Activated CD4-positive, alpha-beta memory T cell treated with anti-CD3 and anti-CD28 coated beads for 36 hours (primary cell): ENCODE measurements at regions not wholly inside any gene's neighbourhood (a gene's known extent, or its start where the extent isn't known, plus 50 kb on each side); places are given as distances from the start of the nearest gene placed in this dataset.

Source experiments
- CTCF ChIA-PET: fragments of 350-600 bp; sonication (Branson Sonifier 250); formaldehyde crosslinking; loops from one replicate; lab custom pipeline; 2021; ENCODE audit warnings: antibody characterized with exemption, inconsistent platforms; lab: Charles Lee
- POLR2A ChIA-PET: fragments of 350-600 bp; sonication (Branson Sonifier 250); formaldehyde crosslinking; loops from one replicate; lab custom pipeline; 2021; ENCODE audit warnings: antibody characterized with exemption; lab: Charles Lee
- DNase-seq: peaks from one replicate; pipeline ENCODE4 v3.0.0-alpha.2; 2020
- H3K27ac Mint-ChIP-seq: one replicate; pipeline ENCODE4 v1.8.0; 2021; ENCODE audit warnings: mixed read lengths
- H3K27me3 Mint-ChIP-seq: one replicate; pipeline ENCODE4 v1.8.0; 2021; ENCODE audit warnings: mixed read lengths
- H3K36me3 Mint-ChIP-seq: one replicate; pipeline ENCODE4 v1.8.0; 2021; ENCODE audit warnings: mixed read lengths
- H3K4me1 Mint-ChIP-seq: one replicate; pipeline ENCODE4 v1.8.0; 2021; ENCODE audit warnings: low read depth, mixed read lengths
- H3K4me3 Mint-ChIP-seq: one replicate; pipeline ENCODE4 v1.8.0; 2021; ENCODE audit warnings: mild to moderate bottlenecking, mixed read lengths
- H3K9me3 Mint-ChIP-seq: one replicate; pipeline ENCODE4 v1.8.0; 2021; ENCODE audit warnings: mixed read lengths
- intact Hi-C: fragments of 100-400 bp; cut with micrococcal nuclease; formaldehyde crosslinking; loops from one replicate; pipeline ENCODE4 v1.15.1; 2023

DNA sequence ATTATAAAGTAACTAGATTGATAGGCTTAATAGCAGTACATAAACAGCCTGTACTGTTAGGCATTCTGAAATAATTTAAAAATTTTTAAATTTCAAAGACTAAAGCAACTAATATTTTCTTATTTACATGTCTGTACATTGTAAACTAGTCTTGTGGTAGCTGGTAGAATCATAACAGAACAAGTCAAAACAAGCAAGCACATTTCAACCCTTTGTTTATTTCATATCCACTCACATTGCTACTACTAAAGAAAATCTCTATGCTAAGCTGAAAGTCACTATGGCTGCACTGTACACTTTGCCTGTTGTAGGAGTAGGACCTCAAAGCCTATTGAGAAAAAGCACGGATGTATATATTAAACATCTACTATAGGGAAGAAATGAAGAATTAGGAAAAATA lies 738.2 kb upstream of the ADGRL4 start:
- no peaks in the 10 kb centered on the region for H3K4me1 Mint-ChIP-seq
- no peaks in the 10 kb centered on the region for H3K27me3 Mint-ChIP-seq
- POLR2A ChIA-PET, result no interaction called here
- peaks cover 9% of the 10 kb centered on the region for H3K9me3 Mint-ChIP-seq
- CTCF ChIA-PET, result no interaction called here
- no peaks in the 10 kb centered on the region for H3K36me3 Mint-ChIP-seq
- no peak overlapping the region for H3K4me3 Mint-ChIP-seq
- H3K27ac Mint-ChIP-seq, result no peak overlapping the region
- no peak for DNase-seq
- intact Hi-C loops, result no loop called here

DNA sequence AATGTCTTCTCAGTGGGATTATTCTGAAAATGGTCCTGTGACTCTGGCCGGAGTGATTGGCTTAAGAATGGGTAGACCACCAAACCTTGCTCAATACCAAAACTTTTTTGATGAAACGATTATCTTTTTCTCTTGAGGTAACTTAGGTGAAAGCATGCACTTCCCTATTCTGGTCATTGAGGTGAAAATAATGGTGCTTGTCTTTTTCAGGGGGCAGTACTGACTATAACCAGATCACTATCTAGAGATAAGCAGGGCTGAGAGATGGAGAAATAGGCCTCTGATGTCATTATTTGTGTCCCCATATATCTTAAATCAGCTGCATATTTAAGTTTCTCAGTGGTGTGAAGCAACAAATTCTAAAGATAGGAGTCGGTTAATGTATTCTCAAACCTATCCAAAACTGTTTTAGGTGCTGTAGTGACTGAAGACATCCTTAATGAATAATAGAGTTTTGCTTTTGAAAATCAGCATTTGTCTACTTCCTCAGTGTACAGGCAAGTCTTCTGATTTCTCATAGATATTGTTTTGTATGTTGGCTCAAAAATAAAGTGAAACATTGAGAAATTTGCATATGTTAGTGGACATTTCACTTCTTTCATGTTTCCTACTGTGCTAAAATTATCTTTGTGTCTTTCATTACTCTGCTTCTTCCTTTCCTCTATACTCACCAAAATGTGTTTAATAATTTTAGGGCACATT lies 735.3 kb upstream of the ADGRL4 start:
- Mint-ChIP-seq H3K36me3 (no peaks in the 10 kb centered on the region), H3K27me3 (no peaks in the 10 kb centered on the region), H3K9me3 (peaks cover 2% of the 10 kb centered on the region), H3K4me3 (no peak overlapping the region), H3K27ac (no peak overlapping the region), H3K4me1 (no peaks in the 10 kb centered on the region)
- DNase-seq, result no peak
- ChIA-PET CTCF (no interaction called here), POLR2A (no interaction called here)
- intact Hi-C loops, result no loop called here

DNA sequence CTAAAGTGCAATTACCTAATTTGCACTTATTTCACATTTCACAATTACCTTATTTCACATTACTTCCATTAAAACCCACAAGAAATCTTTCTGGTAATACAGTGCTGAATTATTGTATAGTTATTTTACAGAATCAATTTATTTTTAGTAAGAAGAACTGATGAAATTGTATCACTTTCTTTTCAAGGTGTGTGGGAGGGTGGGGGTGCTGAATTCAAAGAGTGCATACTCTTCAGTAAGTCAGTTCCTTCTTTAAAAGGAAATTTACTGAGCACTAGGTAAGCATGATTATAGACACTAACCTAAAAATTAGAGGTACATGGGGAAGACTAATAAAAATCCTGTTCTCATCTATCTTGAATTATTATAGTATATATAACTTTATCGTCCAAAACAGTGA lies 731.6 kb upstream of the ADGRL4 start:
- Mint-ChIP-seq H3K27me3 (no peaks in the 10 kb centered on the region), H3K27ac (no peak overlapping the region), H3K9me3 (peaks cover 4% of the 10 kb centered on the region), H3K4me1 (no peaks in the 10 kb centered on the region), H3K36me3 (no peaks in the 10 kb centered on the region), H3K4me3 (no peak overlapping the region)
- ChIA-PET CTCF (no interaction called here), POLR2A (no interaction called here)
- DNase-seq, result no peak
- intact Hi-C loops, result no loop called here

DNA sequence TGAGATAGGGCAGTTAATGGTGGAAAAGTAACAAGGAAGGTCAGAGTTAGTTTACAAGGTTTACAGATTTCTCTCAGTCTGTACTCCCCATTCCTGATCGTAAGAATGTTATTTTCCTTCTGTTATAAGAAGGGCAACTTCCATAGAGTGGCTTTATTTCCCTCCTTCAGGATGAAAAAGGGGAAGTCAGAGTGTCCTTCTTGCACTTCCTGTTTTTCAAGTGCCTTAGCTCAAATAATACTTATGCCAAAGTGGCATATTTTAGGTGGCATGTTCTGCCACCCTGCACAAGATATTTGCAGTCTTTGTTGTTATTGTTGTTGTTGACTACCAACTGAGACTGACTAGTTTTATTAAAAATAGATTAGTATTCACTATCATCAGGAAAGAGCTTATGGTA lies 730.7 kb upstream of the ADGRL4 start:
- Mint-ChIP-seq H3K4me3 (no peak overlapping the region), H3K9me3 (peaks cover 4% of the 10 kb centered on the region), H3K4me1 (no peaks in the 10 kb centered on the region), H3K36me3 (no peaks in the 10 kb centered on the region), H3K27me3 (no peaks in the 10 kb centered on the region), H3K27ac (no peak overlapping the region)
- ChIA-PET POLR2A (no interaction called here), CTCF (no interaction called here)
- intact Hi-C loops, result no loop called here
- DNase-seq, result no peak

DNA sequence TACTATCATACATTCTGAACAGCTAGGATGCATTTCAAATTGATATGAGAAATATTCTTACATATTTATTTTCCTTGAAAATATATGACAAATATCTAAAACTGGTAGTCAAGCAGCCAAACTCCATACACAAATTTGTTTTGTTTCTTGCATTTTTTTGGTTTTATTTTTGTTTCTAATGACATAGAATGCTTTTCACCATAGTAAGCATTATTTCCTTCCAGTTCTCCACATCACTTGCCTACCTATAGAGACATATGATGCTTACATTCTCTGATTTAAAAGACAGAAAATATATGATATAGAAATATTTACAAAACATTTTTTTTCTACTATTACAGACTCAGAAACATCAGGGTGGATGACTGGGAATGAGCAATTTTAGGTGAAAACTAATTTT lies 726.4 kb upstream of the ADGRL4 start:
- Mint-ChIP-seq H3K9me3 (peaks cover 3% of the 10 kb centered on the region), H3K36me3 (no peaks in the 10 kb centered on the region), H3K27me3 (no peaks in the 10 kb centered on the region), H3K4me3 (no peak overlapping the region), H3K4me1 (no peaks in the 10 kb centered on the region), H3K27ac (no peak overlapping the region)
- intact Hi-C loops, result no loop called here
- CTCF ChIA-PET, result no interaction called here
- POLR2A ChIA-PET, result no interaction called here
- DNase-seq, result no peak

DNA sequence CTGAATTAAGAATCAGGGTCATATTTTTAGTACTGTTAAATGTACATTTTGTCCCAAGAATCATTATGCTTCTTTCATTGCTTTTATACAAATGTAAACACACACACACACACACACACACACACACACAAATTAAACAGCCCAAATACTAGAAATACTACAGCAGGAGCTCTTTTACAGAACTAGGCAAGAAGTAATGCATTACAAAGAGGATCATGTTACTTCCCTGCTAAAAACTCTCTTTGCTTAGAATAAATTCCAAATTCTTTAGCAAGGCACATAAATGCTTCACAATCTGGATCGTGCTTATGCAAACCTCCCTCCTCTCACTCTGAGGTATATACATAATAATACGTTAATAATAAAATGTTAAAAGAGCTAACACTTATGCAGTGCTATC lies 720.4 kb upstream of the ADGRL4 start:
- POLR2A ChIA-PET, result no interaction called here
- H3K9me3 Mint-ChIP-seq, result peaks cover 4% of the 10 kb centered on the region

DNA sequence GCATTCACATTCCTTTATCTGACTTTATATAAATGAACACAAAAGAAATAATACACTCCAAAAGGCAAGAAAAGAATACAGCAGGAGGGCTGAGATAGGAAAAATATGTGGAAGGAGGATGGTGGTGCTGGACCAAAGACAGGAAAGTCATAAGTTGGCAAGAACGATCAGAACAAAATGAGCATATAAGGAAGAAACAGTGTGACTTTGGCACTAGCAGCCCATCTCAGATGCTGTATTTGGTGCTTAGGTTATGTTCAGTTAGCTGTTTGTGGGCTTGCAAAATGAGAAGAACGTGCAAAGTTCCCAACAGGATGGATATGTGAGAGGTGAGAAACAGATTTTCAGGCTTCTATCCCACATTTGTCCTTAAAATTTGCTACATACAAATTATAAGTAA lies 719.8 kb upstream of the ADGRL4 start:
- no peaks in the 10 kb centered on the region for H3K36me3 Mint-ChIP-seq
- peaks cover 4% of the 10 kb centered on the region for H3K9me3 Mint-ChIP-seq
- H3K4me1 Mint-ChIP-seq, result no peaks in the 10 kb centered on the region
- CTCF ChIA-PET, result no interaction called here
- DNase-seq, result no peak
- no peak overlapping the region for H3K4me3 Mint-ChIP-seq
- no peak overlapping the region for H3K27ac Mint-ChIP-seq
- intact Hi-C loops, result no loop called here
- no peaks in the 10 kb centered on the region for H3K27me3 Mint-ChIP-seq
- POLR2A ChIA-PET, result no interaction called here

More for the DNA sequence above, 720.4 kb upstream of the ADGRL4 start:
- DNase-seq, result no peak
- H3K4me3 Mint-ChIP-seq, result no peak overlapping the region
- no peaks in the 10 kb centered on the region for H3K36me3 Mint-ChIP-seq
- intact Hi-C loops, result no loop called here
- H3K4me1 Mint-ChIP-seq, result no peaks in the 10 kb centered on the region
- no peaks in the 10 kb centered on the region for H3K27me3 Mint-ChIP-seq
- CTCF ChIA-PET, result no interaction called here
- no peak overlapping the region for H3K27ac Mint-ChIP-seq

DNA sequence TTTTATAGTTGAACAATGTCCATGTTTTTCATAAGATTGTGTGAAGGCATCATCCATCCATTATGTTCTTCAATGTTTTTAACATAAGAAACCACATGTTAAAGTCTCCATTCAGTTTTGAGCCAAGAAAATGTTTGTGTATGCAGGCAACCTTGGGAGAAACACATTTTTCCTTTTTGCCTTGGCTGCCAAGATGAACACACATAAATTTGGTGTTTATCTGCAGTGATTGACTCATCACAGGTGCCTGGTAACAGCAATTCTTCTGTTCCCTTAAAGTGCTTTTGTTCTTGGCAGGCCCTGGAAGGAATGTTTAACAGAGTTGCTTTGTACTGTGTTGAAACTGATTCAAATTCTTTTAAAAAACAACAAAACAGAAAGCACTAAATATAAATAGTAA lies 709.9 kb upstream of the ADGRL4 start:
- CTCF ChIA-PET, result no interaction called here
- no peak for DNase-seq
- Mint-ChIP-seq H3K27me3 (no peaks in the 10 kb centered on the region), H3K4me3 (no peak overlapping the region), H3K36me3 (no peaks in the 10 kb centered on the region), H3K9me3 (peaks cover 11% of the 10 kb centered on the region), H3K27ac (no peak overlapping the region), H3K4me1 (no peaks in the 10 kb centered on the region)
- POLR2A ChIA-PET, result no interaction called here
- intact Hi-C loops, result no loop called here

DNA sequence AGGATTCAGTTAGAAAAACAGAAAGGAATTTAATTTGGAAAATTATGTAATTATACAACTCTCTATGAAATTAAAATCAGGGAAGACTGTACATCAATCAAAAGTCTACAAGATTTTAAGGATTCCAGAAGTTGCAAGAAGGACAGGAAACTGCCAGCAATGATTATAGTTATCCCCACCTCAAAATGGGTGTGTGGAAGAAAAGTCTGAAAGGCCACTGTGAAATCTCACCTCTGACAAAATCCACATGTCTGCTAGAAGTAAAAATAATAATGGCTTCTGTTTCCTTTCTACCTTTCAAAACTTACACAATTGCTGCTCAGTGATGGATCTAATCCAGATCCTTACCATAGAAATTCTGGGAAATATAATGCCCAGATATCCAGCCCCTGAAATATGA lies 708.1 kb upstream of the ADGRL4 start:
- H3K4me1 Mint-ChIP-seq, result no peaks in the 10 kb centered on the region
- H3K27ac Mint-ChIP-seq, result no peak overlapping the region
- H3K4me3 Mint-ChIP-seq, result no peak overlapping the region
- H3K27me3 Mint-ChIP-seq, result no peaks in the 10 kb centered on the region
- POLR2A ChIA-PET, result no interaction called here
- DNase-seq, result no peak
- CTCF ChIA-PET, result no interaction called here
- peaks cover 4% of the 10 kb centered on the region for H3K9me3 Mint-ChIP-seq
- H3K36me3 Mint-ChIP-seq, result no peaks in the 10 kb centered on the region
- intact Hi-C loops, result no loop called here

DNA sequence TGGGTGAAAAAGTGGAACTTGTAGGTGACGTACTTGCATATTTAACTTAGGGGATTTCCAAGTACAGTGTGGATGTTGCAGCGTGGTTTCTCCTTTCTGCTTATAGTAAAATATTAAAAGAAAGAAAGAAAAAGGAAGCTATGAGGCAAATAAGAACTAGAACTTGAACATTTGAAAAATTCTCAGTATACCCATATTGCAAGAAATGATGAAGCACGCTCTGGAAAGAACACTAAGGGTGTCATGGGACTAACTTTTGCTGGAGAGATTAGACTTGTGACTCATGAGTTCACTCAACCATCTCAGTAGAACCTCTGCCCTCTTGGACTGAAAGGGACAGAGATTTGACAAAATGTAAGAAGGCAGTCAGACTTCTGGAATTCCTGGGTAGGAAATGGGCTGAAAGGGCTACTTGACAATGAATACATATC lies 704.5 kb upstream of the ADGRL4 start:
- no peaks in the 10 kb centered on the region for H3K27me3 Mint-ChIP-seq
- CTCF ChIA-PET, result no interaction called here
- no peaks in the 10 kb centered on the region for H3K36me3 Mint-ChIP-seq
- intact Hi-C loops, result no loop called here
- no peaks in the 10 kb centered on the region for H3K9me3 Mint-ChIP-seq
- no peak overlapping the region for H3K27ac Mint-ChIP-seq
- H3K4me3 Mint-ChIP-seq, result no peak overlapping the region
- no peak for DNase-seq
- POLR2A ChIA-PET, result no interaction called here
- no peaks in the 10 kb centered on the region for H3K4me1 Mint-ChIP-seq

DNA sequence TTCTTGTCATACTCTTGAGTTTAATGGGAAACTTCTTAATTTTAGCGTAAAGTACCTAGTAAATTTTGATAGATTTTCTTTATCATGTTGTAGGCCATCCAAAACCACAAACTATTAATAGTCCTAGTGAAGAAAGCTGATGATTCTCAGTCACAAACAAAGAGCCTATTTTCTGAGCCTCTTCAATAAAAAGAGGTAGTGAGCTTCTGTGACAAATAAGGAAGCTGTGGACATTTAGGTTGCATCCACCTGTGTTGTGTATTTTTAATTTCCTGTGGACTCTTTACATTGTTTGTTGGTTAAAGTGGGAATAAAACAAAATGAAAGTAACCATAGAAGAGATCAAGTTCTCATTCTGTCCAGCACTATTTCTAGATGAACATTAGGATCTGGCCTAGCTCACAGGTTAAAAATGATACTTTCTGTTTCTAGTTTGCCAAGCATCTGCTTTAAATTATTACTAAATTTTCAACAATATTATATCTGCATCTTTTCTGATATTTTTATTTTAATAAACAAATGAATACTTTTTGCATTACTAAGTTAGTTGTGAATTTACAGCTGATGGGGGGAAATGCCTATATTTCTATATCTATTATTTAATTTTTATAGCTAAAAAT lies 702.2 kb upstream of the ADGRL4 start:
- intact Hi-C loops, result no loop called here
- Mint-ChIP-seq H3K4me3 (no peak overlapping the region), H3K36me3 (no peaks in the 10 kb centered on the region), H3K27ac (no peak overlapping the region), H3K4me1 (no peaks in the 10 kb centered on the region), H3K27me3 (no peaks in the 10 kb centered on the region), H3K9me3 (no peaks in the 10 kb centered on the region)
- DNase-seq, result no peak
- CTCF ChIA-PET, result no interaction called here
- POLR2A ChIA-PET, result no interaction called here

DNA sequence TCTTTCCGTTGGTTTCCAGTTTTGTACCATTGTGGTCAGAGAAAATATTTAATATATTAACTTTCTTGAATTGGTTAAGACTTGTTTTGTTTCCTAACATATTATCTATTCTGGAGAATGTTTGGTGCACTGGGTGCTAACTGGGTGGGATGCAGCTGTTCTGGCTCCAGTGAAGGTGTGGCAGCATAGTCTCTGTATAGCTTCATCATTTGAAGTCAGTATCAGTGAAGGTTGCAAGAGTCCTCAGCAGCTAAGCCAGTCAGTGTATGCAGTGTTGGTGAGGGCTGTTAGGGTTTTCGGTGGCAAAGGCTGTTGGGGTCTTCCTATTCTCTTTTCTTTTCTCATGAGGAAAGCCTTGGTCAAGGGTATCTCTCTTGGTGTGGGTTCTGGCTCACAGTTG lies 698.7 kb upstream of the ADGRL4 start:
- ChIA-PET CTCF (no interaction called here), POLR2A (no interaction called here)
- no peaks in the 10 kb centered on the region for H3K4me1 Mint-ChIP-seq
- DNase-seq, result no peak
- intact Hi-C loops, result no loop called here
- H3K27ac Mint-ChIP-seq, result no peak overlapping the region
- H3K4me3 Mint-ChIP-seq, result no peak overlapping the region
- H3K27me3 Mint-ChIP-seq, result no peaks in the 10 kb centered on the region
- H3K9me3 Mint-ChIP-seq, result peaks cover 7% of the 10 kb centered on the region
- no peaks in the 10 kb centered on the region for H3K36me3 Mint-ChIP-seq

DNA sequence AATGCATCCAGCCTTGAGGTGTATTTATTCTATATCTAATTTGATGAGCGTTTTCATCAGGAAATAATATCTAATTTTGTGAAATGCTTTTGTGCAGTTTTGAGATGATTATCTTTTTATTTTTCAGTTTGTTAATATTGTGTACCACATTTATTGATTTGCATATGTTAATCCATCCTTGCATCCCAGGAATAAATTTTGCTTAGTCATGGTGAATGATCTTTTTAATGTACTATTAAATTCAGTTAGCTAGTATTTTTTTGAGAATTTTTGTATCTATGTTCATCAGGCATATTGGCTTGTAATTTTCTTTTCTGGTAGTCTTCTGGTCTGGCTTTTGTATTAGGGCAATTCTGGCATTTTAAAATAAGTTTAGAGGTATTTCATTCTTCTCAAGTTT lies 697.5 kb upstream of the ADGRL4 start:
- no peak overlapping the region for H3K4me3 Mint-ChIP-seq
- no peaks in the 10 kb centered on the region for H3K36me3 Mint-ChIP-seq
- no peaks in the 10 kb centered on the region for H3K4me1 Mint-ChIP-seq
- intact Hi-C loops, result no loop called here
- no peak overlapping the region for H3K27ac Mint-ChIP-seq
- no peaks in the 10 kb centered on the region for H3K27me3 Mint-ChIP-seq
- ChIA-PET CTCF (no interaction called here), POLR2A (no interaction called here)
- DNase-seq, result no peak
- H3K9me3 Mint-ChIP-seq, result peaks cover 10% of the 10 kb centered on the region
